Adrenal gland (tissue), 5 donors: ENCODE measurements at regions not wholly inside any gene's neighbourhood (a gene's known extent, or its start where the extent isn't known, plus 50 kb on each side); places are given as distances from the start of the nearest gene placed in this dataset.

ENCODE experiments used
- POLR2A ChIP-seq, 2 donors: fragments of 450-650 bp; IDR thresholded peaks; one replicate each; pipeline ENCODE4 v1.6.1; 2017; ENCODE audit warnings: antibody characterized with exemption in 2 of 2, mild to moderate bottlenecking in 2 of 2, moderate library complexity in 1 of 2
- TF ChIP-seq, protein P1 (sequence below), 6 experiments: fragments of 450-650 bp in 4 of 6; fragments of 200-600 bp in 2 of 6; sonication (generic) in 1 of 6; IDR thresholded peaks; 1 replicate in 5 of 6; 2 replicates in 1 of 6; pipeline versions ENCODE4 v1.5.1 to v1.8.0; 2016 to 2021; ENCODE audit warnings: antibody characterized with exemption in 6 of 6, mild to moderate bottlenecking in 2 of 6, moderate library complexity in 1 of 6
- donor health status: DM: no; HTN: no; CAD: no.

DNA sequence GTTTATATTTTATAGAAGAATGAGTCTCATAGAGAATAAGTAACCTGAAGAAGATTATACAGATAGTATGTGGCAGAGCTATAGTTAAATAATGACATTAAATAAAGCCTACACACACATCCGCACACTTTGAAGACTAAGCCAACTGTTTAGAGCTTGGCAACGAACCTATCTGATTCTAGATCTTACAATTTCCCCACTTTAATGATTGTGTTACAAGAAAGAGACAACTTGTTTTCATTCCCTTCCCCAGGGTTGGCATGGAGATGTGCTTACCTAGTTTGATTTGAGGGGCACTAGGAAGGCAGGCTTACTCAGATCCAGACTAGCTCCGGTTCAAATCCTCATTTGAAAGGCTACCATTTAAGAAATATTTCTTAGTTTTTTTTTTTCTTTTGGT lies 61.9 kb upstream of the CBLB start:
- TF ChIP-seq, protein P1, sequence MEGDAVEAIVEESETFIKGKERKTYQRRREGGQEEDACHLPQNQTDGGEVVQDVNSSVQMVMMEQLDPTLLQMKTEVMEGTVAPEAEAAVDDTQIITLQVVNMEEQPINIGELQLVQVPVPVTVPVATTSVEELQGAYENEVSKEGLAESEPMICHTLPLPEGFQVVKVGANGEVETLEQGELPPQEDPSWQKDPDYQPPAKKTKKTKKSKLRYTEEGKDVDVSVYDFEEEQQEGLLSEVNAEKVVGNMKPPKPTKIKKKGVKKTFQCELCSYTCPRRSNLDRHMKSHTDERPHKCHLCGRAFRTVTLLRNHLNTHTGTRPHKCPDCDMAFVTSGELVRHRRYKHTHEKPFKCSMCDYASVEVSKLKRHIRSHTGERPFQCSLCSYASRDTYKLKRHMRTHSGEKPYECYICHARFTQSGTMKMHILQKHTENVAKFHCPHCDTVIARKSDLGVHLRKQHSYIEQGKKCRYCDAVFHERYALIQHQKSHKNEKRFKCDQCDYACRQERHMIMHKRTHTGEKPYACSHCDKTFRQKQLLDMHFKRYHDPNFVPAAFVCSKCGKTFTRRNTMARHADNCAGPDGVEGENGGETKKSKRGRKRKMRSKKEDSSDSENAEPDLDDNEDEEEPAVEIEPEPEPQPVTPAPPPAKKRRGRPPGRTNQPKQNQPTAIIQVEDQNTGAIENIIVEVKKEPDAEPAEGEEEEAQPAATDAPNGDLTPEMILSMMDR (IDR thresholded peaks at IDR 0.05): no peak
- TF ChIP-seq POLR2A (IDR thresholded peaks at IDR 0.05): no peak
